ENCODE measurements at regions not wholly inside any gene's neighbourhood (a gene's known extent, or its start where the extent isn't known, plus 50 kb on each side); places are given as distances from the start of the nearest gene placed in this dataset.

- DNase-seq, result no peak
Observed at GRCh38 chr7:54847921-54848320, 88.9 kb upstream of the SEC61G start.

- DNase-seq, result no peak
Observed at GRCh38 chr7:54856856-54857255, 97.8 kb upstream of the SEC61G start.

GRCh38 chr7:54857294-54857693 is 98.3 kb upstream of the SEC61G start:
- no peak for DNase-seq

GRCh38 chr7:54858008-54858692 is 99.1 kb upstream of the SEC61G start:
- DNase-seq, result no peak

- DNase-seq, result no peak
Observed at GRCh38 chr7:54859066-54859465, 100.1 kb upstream of the SEC61G start.

GRCh38 chr7:54859545-54859944 is 100.5 kb upstream of the SEC61G start:
- DNase-seq, result no peak

GRCh38 chr7:54860003-54860775 is 101.2 kb upstream of the SEC61G start:
- DNase-seq, result no peak

GRCh38 chr7:54860843-54861242 is 101.8 kb upstream of the SEC61G start:
- DNase-seq, result no peak

- no peak for DNase-seq
Observed at GRCh38 chr7:54864663-54865062, 105.7 kb upstream of the SEC61G start.

- no peak for DNase-seq
Observed at GRCh38 chr7:54869523-54869922, 110.5 kb upstream of the SEC61G start.

- DNase-seq, result no peak
Observed at GRCh38 chr7:54874804-54875203, 115.8 kb upstream of the SEC61G start.

- no peak for DNase-seq
Observed at GRCh38 chr7:54877683-54878082, 118.7 kb upstream of the SEC61G start.

GRCh38 chr7:54878339-54878738 is 119.3 kb upstream of the SEC61G start:
- no peak for DNase-seq

- DNase-seq, result no peak
Observed at GRCh38 chr7:54879776-54880175, 120.8 kb upstream of the SEC61G start.

- no peak for DNase-seq
Observed at GRCh38 chr7:54880326-54880989, 121.4 kb upstream of the SEC61G start.

- DNase-seq, result no peak
Observed at GRCh38 chr7:54881816-54882520, 123.0 kb upstream of the SEC61G start.

- DNase-seq, result no peak
Observed at GRCh38 chr7:54882694-54883093, 123.7 kb upstream of the SEC61G start.

- no peak for DNase-seq
Observed at GRCh38 chr7:54883576-54883975, 124.6 kb upstream of the SEC61G start.

GRCh38 chr7:54885285-54885684 is 126.3 kb upstream of the SEC61G start:
- no peak for DNase-seq

- DNase-seq, result no peak
Observed at GRCh38 chr7:54888067-54888733, 129.2 kb upstream of the SEC61G start.

GRCh38 chr7:54888734-54889082 is 129.7 kb upstream of the SEC61G start:
- no peak for DNase-seq

- no peak for DNase-seq
Observed at GRCh38 chr7:54897891-54898290, 120.9 kb upstream of the EGFR start.
